ENCODE measurements at regions not wholly inside any gene's neighbourhood (a gene's known extent, or its start where the extent isn't known, plus 50 kb on each side); places are given as distances from the start of the nearest gene placed in this dataset.
"Not testable (repeated sequence)": the region's sequence is repeated elsewhere in the genome, so short reads cannot be mapped to it uniquely, and the experiment has no call there.

GRCh38 chr2:182550234-182550633, 123.4 kb upstream of the PDE1A start:
- no peak for DNase-seq

GRCh38 chr2:182552232-182552631, 125.4 kb upstream of the PDE1A start:
- DNase-seq, result not testable (repeated sequence)

GRCh38 chr2:182552785-182553184, 125.9 kb upstream of the PDE1A start:
- not testable (repeated sequence) for DNase-seq

- DNase-seq, result no peak
Measured at GRCh38 chr2:182553483-182553882, 126.6 kb upstream of the PDE1A start.

GRCh38 chr2:182554950-182555349, 128.1 kb upstream of the PDE1A start:
- no peak for DNase-seq

- DNase-seq, result no peak
Measured at GRCh38 chr2:182558564-182558963, 131.7 kb upstream of the PDE1A start.

- DNase-seq, result no peak
Measured at GRCh38 chr2:182559623-182560022, 132.8 kb upstream of the PDE1A start.

GRCh38 chr2:182565911-182566567, 139.2 kb upstream of the PDE1A start:
- no peak for DNase-seq

- DNase-seq, result no peak
Measured at GRCh38 chr2:182573553-182573952, 142.5 kb upstream of the DNAJC10 start.

GRCh38 chr2:182577816-182578215, 138.2 kb upstream of the DNAJC10 start:
- DNase-seq, result no peak

- DNase-seq, result no peak
Measured at GRCh38 chr2:182581196-182581935, 134.7 kb upstream of the DNAJC10 start.

GRCh38 chr2:182584462-182584861, 131.6 kb upstream of the DNAJC10 start:
- no peak for DNase-seq

GRCh38 chr2:182585001-182585400, 131.1 kb upstream of the DNAJC10 start:
- no peak for DNase-seq

- no peak for DNase-seq
Measured at GRCh38 chr2:182585430-182585829, 130.6 kb upstream of the DNAJC10 start.

GRCh38 chr2:182586426-182586825, 129.6 kb upstream of the DNAJC10 start:
- DNase-seq, result no peak

- DNase-seq, result no peak
Measured at GRCh38 chr2:182587831-182588230, 128.2 kb upstream of the DNAJC10 start.

- DNase-seq, result no peak
Measured at GRCh38 chr2:182589121-182589520, 126.9 kb upstream of the DNAJC10 start.

- DNase-seq, result no peak
Measured at GRCh38 chr2:182591774-182592173, 124.3 kb upstream of the DNAJC10 start.

GRCh38 chr2:182592691-182593393, 123.2 kb upstream of the DNAJC10 start:
- no peak for DNase-seq

GRCh38 chr2:182593394-182593975, 122.6 kb upstream of the DNAJC10 start:
- no peak for DNase-seq

- no peak for DNase-seq
Measured at GRCh38 chr2:182594286-182594685, 121.8 kb upstream of the DNAJC10 start.

- no peak for DNase-seq
Measured at GRCh38 chr2:182595650-182596049, 120.4 kb upstream of the DNAJC10 start.

GRCh38 chr2:182597570-182598295, 118.3 kb upstream of the DNAJC10 start:
- DNase-seq, result no peak
